ENCODE measurements at regions not wholly inside any gene's neighbourhood (a gene's known extent, or its start where the extent isn't known, plus 50 kb on each side); places are given as distances from the start of the nearest gene placed in this dataset.

DNA sequence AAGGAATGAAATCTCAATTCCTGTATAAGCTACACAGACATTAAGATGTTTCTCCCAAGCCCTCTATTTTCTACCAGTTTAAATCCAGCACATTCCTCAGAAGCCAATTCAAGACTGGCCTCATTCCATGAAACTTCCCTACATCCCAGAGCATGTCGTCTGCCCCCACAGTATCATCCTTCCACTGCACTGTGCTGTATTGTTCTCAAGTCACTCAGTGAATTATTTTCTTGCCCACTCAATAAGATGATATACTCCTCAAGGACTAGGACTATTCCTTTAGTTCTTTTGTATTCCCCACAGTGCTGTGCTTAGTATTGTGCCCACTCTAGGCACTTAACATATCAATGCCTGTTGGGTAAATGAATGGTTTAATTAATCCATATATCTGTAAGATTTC is 203.1 kb upstream of the BLID start:
- H4K20me1 ChIP-seq (ENCODE audit: control insufficient read depth, extremely low read depth, insufficient read depth, low read length) = no peaks in the 10 kb centered on the region
- dilution Hi-C loops (cut with MboI; ENCODE audit: extremely low pct_ligation_motif_present, low sequenced_read_pairs) = no loop called here
- H3K27ac ChIP-seq (ENCODE audit: control insufficient read depth, insufficient read depth, low read length) = no peak overlapping the region
- peaks cover 2% of the 10 kb centered on the region for H3K27me3 ChIP-seq (ENCODE audit: control insufficient read depth, extremely low read depth, insufficient read depth, low read length)
- FAIRE-seq (no peak), DNase-seq (ENCODE audit: low read depth, low spot score) (no peak)
- H3K4me3 ChIP-seq (ENCODE audit: control insufficient read depth in 2 of 3, extremely low read depth in 1 of 3, insufficient read depth in 2 of 3, low read depth in 1 of 3, low read length in 3 of 3) = no peak overlapping the region
- H3K9me1 ChIP-seq (ENCODE audit: control insufficient read depth, extremely low read depth, insufficient read depth, low read length) = no peaks in the 10 kb centered on the region
- H3K9ac ChIP-seq (ENCODE audit: control insufficient read depth, extremely low read depth, insufficient read depth, low read length) = no peak overlapping the region
- no peak overlapping the region for H2AFZ ChIP-seq (ENCODE audit: control insufficient read depth, low read length)
- H3K36me3 ChIP-seq (ENCODE audit: control insufficient read depth in 2 of 2, extremely low read depth in 1 of 2, insufficient read depth in 2 of 2, low read length in 2 of 2) = no peaks in the 10 kb centered on the region
- H3K79me2 ChIP-seq (ENCODE audit: control insufficient read depth, insufficient read depth, low read length) = no peaks in the 10 kb centered on the region
- H3K4me1 ChIP-seq (ENCODE audit: control insufficient read depth, extremely low read depth, insufficient read depth, low read length) = no peaks in the 10 kb centered on the region
- no peak overlapping the region for H3K4me2 ChIP-seq (ENCODE audit: control insufficient read depth, extremely low read depth, insufficient read depth, low read depth, low read length)
- no peak for TF ChIP-seq EZH2 (IDR thresholded peaks at IDR 0.05; ENCODE audit: low read length)
- TF ChIP-seq, protein P1, sequence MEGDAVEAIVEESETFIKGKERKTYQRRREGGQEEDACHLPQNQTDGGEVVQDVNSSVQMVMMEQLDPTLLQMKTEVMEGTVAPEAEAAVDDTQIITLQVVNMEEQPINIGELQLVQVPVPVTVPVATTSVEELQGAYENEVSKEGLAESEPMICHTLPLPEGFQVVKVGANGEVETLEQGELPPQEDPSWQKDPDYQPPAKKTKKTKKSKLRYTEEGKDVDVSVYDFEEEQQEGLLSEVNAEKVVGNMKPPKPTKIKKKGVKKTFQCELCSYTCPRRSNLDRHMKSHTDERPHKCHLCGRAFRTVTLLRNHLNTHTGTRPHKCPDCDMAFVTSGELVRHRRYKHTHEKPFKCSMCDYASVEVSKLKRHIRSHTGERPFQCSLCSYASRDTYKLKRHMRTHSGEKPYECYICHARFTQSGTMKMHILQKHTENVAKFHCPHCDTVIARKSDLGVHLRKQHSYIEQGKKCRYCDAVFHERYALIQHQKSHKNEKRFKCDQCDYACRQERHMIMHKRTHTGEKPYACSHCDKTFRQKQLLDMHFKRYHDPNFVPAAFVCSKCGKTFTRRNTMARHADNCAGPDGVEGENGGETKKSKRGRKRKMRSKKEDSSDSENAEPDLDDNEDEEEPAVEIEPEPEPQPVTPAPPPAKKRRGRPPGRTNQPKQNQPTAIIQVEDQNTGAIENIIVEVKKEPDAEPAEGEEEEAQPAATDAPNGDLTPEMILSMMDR (optimal IDR thresholded peaks at IDR 0.05 in 1 of 3, IDR thresholded peaks at IDR 0.05 in 1 of 3, conservative IDR thresholded peaks at IDR 0.05 in 1 of 3; ENCODE audit: extremely low read depth in 1 of 3, insufficient read depth in 2 of 3, low read length in 3 of 3) = no peak
- H3K9me3 ChIP-seq (ENCODE audit: control insufficient read depth, low read depth, low read length) = no peaks in the 10 kb centered on the region

DNA sequence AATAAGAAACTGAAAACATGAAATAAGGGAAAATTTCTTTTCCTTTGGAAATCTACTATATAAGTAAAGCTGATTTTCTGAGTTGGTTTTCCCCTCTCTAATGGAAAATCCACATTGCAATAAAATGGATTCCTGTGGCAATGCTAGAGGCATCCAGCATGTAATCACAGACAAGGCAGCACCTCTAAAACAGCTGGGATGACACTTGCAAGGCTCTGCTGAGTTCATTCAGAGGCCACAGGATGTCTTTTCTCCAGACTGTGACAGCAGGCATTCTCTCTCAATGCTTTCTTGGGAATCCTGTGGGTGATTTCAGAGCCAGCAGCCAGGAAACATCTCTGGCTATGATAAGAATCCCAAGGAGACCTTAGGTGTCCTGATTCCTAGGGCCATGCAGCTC is 201.3 kb upstream of the BLID start:
- Histone ChIP-seq H3K9ac (ENCODE audit: control insufficient read depth, extremely low read depth, insufficient read depth, low read length) (no peak overlapping the region), H3K36me3 (ENCODE audit: control insufficient read depth in 2 of 2, extremely low read depth in 1 of 2, insufficient read depth in 2 of 2, low read length in 2 of 2) (no peaks in the 10 kb centered on the region), H3K27ac (ENCODE audit: control insufficient read depth, insufficient read depth, low read length) (no peak overlapping the region), H3K27me3 (ENCODE audit: control insufficient read depth, extremely low read depth, insufficient read depth, low read length) (peaks cover 2% of the 10 kb centered on the region), H3K4me2 (ENCODE audit: control insufficient read depth, extremely low read depth, insufficient read depth, low read depth, low read length) (no peak overlapping the region), H3K9me3 (ENCODE audit: control insufficient read depth, low read depth, low read length) (no peaks in the 10 kb centered on the region), H2AFZ (ENCODE audit: control insufficient read depth, low read length) (no peak overlapping the region), H3K9me1 (ENCODE audit: control insufficient read depth, extremely low read depth, insufficient read depth, low read length) (no peaks in the 10 kb centered on the region), H4K20me1 (ENCODE audit: control insufficient read depth, extremely low read depth, insufficient read depth, low read length) (no peaks in the 10 kb centered on the region), H3K79me2 (ENCODE audit: control insufficient read depth, insufficient read depth, low read length) (no peaks in the 10 kb centered on the region), H3K4me3 (ENCODE audit: control insufficient read depth in 2 of 3, extremely low read depth in 1 of 3, insufficient read depth in 2 of 3, low read depth in 1 of 3, low read length in 3 of 3) (no peak overlapping the region), H3K4me1 (ENCODE audit: control insufficient read depth, extremely low read depth, insufficient read depth, low read length) (no peaks in the 10 kb centered on the region)
- FAIRE-seq = no peak
- no peak for TF ChIP-seq EZH2 (IDR thresholded peaks at IDR 0.05; ENCODE audit: low read length)
- TF ChIP-seq, protein P1 (optimal IDR thresholded peaks at IDR 0.05 in 1 of 3, IDR thresholded peaks at IDR 0.05 in 1 of 3, conservative IDR thresholded peaks at IDR 0.05 in 1 of 3; ENCODE audit: extremely low read depth in 1 of 3, insufficient read depth in 2 of 3, low read length in 3 of 3) = no peak
- no peak for DNase-seq (ENCODE audit: low read depth, low spot score)
- dilution Hi-C loops (cut with MboI; ENCODE audit: extremely low pct_ligation_motif_present, low sequenced_read_pairs) = no loop called here
